IPS-18c (cell line): ENCODE measurements at regions not wholly inside any gene's neighbourhood (a gene's known extent, or its start where the extent isn't known, plus 50 kb on each side); places are given as distances from the start of the nearest gene placed in this dataset.

Experiments used
- H3K4me3 ChIP-seq: 2 replicates; pipeline ENCODE4 v1.7.0; 2013; ENCODE audit warnings: low read depth, mild to moderate bottlenecking, low read length, moderate library complexity; ENCODE audit not compliant: insufficient read depth
- H3K9me3 ChIP-seq: one replicate; pipeline ENCODE4 v1.6.1; 2013; ENCODE audit warnings: mild to moderate bottlenecking, low read length, moderate library complexity; ENCODE audit not compliant: control insufficient read depth, insufficient read depth

- peaks cover 2% of the 10 kb centered on the region for H3K9me3 ChIP-seq
- no peak overlapping the region for H3K4me3 ChIP-seq
Observed at GRCh38 chr11:131154351-131154750, 216.1 kb upstream of the NTM start.

DNA sequence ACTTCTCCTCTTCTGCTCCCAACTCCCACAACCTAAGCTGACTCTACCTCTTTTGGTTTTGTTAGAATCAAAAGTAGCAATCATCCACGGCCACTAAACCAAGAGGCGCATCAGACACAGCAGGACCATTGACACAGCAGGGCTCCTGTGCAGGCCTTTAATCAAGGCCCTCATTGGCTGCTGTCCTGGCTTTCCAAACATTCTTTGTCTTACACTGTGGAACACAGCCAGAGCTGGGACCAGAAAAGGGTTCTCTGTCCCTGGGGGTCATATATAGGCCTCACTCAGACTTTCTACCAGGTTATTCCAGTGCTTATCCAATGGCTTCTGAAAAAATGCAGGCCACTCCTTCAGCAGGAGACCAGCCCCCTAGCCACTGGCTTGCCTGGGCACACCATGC, 212.7 kb upstream of the NTM start:
- Histone ChIP-seq H3K9me3 (peaks cover 2% of the 10 kb centered on the region), H3K4me3 (no peak overlapping the region)

DNA sequence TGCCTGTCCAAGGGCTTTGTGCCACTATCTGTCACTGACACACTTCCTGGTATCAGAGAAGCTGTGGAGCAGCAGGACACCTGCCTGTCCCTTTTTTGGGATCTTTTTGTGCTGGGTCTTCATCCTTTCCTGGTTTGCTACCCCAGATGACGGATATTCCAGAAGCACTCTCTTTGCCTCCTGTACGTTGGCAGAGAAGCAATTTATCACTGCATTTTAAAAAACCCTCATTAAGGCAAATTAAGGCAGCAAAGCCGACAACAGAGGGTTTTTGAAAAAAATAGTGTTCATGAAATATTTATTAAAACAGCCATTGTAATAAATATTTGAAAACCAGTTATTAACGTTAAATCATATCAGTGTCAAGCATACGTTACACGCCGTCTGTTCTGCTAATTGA, 209.6 kb upstream of the NTM start:
- Histone ChIP-seq H3K4me3 (no peak overlapping the region), H3K9me3 (peaks cover 2% of the 10 kb centered on the region)

DNA sequence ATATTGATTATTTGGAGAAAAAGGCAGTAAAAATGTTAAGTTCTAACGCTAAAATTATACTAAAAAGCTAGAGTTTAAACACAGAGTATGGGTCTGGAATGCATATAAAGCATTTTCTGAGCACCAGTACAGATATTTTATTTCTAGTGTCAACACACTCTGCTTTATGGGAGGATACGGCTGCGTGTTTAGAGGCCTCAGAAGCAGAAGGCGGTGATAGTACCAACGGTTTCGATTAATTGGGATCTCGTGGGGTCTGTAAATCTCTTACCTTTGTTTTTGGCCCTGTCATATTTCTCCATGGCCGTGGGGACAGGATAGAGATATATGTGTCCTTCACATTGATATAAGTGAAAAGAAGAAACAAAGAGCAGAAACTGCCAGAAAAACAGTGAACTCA, 206.8 kb upstream of the NTM start:
- Histone ChIP-seq H3K4me3 (no peak overlapping the region), H3K9me3 (no peaks in the 10 kb centered on the region)

- no peak overlapping the region for H3K4me3 ChIP-seq
Observed at GRCh38 chr11:131165036-131165435, 205.4 kb upstream of the NTM start.

GRCh38 chr11:131168839-131169713, 201.3 kb upstream of the NTM start:
- H3K4me3 ChIP-seq = no peak overlapping the region
- no peaks in the 10 kb centered on the region for H3K9me3 ChIP-seq

More at GRCh38 chr11:131165036-131165435, 205.4 kb upstream of the NTM start:
- H3K9me3 ChIP-seq = no peaks in the 10 kb centered on the region

DNA sequence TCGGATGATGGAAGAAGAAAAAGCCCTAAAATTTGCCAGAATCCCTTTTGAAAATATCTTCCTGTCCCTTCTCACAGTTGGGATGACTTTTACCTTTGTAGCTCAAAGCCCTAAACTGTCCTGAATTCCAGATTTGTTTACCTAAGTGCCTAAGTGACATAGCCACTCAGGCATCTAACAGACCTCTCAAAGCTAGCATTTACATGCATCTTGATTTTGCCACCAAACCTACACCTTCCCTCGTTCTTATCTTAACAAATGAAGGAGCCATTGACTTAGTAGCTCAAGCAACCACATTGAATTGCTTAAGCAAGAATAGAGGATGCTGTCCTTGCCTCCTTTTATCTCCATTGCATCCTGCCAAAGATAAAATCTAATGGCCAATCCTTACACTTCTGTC, 198.4 kb upstream of the NTM start:
- Histone ChIP-seq H3K9me3 (no peaks in the 10 kb centered on the region), H3K4me3 (no peak overlapping the region)

DNA sequence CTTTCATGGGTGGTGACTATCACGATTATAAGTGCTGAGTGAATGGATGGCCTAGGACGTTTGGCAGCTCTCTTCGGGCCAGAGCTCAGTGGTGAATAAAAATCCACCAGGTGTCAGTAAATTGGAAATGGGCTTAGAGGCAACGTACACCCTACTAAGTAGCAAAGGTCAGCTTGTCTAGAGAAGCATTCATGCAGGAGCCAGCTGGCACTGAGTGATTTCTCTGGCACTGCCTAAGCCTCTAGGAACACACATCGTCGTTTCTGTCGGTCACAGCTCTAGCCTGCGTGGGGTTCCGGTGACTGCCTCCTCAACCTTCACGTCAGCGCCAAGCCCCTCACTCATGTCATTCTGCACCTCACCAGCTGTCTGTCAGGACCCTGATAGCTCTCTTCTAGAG, 192.4 kb upstream of the NTM start:
- no peaks in the 10 kb centered on the region for H3K9me3 ChIP-seq
- H3K4me3 ChIP-seq = no peak overlapping the region

GRCh38 chr11:131178596-131178995, 191.8 kb upstream of the NTM start:
- no peaks in the 10 kb centered on the region for H3K9me3 ChIP-seq
- H3K4me3 ChIP-seq = no peak overlapping the region

GRCh38 chr11:131179836-131180235, 190.6 kb upstream of the NTM start:
- H3K4me3 ChIP-seq = no peak overlapping the region
- no peaks in the 10 kb centered on the region for H3K9me3 ChIP-seq

DNA sequence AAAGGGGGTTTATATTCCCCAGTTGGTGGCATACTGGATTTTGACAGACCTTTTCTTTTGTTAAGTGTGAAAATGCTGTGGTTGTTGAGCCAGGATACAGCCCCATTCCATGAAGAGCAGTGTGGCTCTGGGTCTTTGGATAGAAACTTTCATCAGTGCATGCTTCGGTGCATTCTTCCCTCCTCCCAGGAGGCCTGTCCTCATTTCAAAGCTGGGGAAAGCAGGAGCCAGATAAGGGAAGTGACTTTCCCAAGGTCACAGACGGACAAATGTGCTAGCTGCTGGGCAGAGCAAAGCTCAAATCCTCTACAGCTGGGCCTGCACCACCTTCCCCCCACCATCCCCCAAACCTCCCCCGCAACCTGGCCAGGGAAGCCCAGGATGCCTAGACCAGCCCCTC, 184.5 kb upstream of the NTM start:
- no peak overlapping the region for H3K4me3 ChIP-seq
- H3K9me3 ChIP-seq = no peaks in the 10 kb centered on the region

DNA sequence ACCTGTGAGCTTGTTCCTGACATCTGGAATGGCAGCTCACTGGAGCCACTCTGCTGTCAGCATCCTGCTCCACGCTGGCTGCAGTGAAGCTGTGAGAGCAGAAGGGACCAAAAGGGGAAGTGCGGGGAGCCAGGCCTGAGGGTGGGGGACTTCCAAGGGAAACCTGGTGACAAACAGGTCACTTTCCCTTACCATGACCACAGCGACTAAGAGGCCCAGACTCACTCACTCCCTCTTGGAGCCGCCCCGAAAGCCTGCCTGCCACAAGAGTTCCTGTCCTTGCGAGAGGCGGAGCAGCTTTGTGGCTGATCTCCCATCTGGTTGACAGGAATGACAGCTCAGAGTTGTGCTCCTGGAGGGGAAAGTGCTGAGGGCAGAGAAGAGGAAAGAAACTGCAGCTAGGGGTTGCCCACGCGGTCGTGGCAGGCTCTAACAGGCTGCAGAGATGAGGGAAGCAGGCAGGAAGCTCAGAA, 183.8 kb upstream of the NTM start:
- Histone ChIP-seq H3K9me3 (no peaks in the 10 kb centered on the region), H3K4me3 (no peak overlapping the region)

GRCh38 chr11:131190446-131190845, 180.0 kb upstream of the NTM start:
- H3K4me3 ChIP-seq = no peak overlapping the region

DNA sequence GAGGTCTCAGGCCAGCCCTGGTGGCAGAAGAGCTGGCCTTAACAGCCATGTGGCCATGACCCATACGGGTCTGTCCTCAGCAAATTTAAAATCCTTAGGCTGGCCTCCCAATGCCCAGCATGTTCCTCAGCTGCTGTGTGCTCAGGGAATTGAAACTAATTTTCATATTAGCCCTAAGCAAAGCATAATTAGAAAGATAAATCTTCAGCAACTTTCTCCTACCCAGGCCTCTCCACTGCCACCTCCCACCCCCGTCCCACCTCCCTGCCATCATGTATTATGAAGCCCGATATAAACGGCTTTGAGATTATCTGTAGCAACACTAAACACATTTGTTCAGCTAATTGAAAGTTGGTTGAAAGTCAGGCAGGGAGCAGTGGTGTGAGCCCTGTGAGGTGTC, 178.8 kb upstream of the NTM start:
- no peak overlapping the region for H3K4me3 ChIP-seq
- H3K9me3 ChIP-seq = no peaks in the 10 kb centered on the region

More at GRCh38 chr11:131190446-131190845, 180.0 kb upstream of the NTM start:
- H3K9me3 ChIP-seq = no peaks in the 10 kb centered on the region

- no peak overlapping the region for H3K4me3 ChIP-seq
- no peaks in the 10 kb centered on the region for H3K9me3 ChIP-seq
Observed at GRCh38 chr11:131192628-131193027, 177.8 kb upstream of the NTM start.

DNA sequence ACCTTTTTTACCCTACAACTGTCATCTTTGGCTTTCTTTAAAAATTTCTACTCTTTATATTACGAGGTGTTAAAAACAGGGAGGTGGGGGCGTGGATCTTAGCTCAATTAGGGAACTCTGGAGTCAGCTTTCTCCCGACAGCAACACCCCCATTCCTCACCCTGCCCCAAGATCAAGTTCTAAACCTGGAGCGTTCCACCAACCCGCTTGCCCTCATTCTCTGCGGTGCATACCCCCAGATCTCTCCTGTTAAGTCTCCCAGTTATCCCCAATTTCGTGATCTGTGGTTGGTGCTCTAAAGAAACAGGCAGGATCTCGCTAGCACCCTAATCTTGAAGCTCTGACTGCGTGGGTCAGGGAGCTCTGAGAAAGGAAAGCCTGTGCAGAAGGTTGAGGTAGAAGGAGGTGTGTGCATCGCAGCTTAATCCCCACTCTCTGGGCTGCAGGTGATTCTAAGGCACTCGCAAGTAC, 177.3 kb upstream of the NTM start:
- no peaks in the 10 kb centered on the region for H3K9me3 ChIP-seq
- no peak overlapping the region for H3K4me3 ChIP-seq

GRCh38 chr11:131194726-131195125, 175.7 kb upstream of the NTM start:
- Histone ChIP-seq H3K4me3 (no peak overlapping the region), H3K9me3 (no peaks in the 10 kb centered on the region)

DNA sequence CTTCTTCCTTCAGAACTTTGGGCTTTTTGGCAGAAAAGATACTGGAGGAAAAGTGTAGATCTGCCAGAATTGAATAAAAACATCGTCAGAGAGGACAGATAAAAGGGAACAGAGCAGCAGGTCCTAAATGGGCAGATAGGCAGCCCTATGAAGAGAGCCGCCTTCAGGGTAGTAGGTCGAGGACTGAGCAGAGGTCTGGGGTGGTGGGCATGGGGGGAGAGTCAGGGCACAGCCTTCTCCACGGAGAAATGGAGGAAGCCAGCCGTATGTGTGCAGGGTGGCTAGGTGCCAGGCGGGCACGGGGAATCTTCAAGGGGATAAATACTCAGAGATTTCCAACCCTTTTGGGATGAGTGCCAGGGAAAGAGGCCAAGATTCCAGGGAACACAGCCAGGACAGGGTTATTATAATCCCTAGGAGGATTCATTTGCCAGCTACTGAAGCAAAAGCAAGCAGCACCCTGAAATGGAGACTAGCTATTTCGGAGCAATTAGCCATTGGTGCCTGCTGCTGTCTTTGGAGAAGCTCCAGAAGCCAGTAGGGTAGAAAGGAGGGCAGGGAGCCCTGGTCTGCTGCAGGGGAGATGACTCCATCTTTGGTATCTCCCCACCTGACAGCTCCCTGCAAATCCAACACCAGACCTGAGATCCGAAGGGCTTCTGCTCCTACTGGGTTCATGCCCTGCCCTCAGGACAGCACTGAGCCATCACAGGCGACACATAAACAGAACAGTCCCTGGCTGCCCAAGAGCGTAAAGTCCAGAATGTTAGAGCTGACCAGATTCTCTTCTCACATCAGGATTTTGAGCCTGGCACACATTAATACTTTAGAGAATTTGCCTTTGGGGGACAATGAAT, 174.5 kb upstream of the NTM start:
- no peak overlapping the region for H3K4me3 ChIP-seq
- H3K9me3 ChIP-seq = no peaks in the 10 kb centered on the region
